IMR-90 (cell line): ENCODE measurements at regions not wholly inside any gene's neighbourhood (a gene's known extent, or its start where the extent isn't known, plus 50 kb on each side); places are given as distances from the start of the nearest gene placed in this dataset.

Experiments
- ATAC-seq: fragments of 200-7000 bp; cut with Tn5 transposase; 2 replicates; pipeline ENCODE4 v1.9.1; 2020; ENCODE audit warnings: low read depth, mild to moderate bottlenecking, moderate library complexity
- BruUV-seq: library from RNA; stranded (reverse); fragments of 400-500 nt; replicated peaks from 2 replicates; lab custom pipeline; 2021; lab: Mats Ljungman, UMichigan
- CTCF ChIA-PET: fragments of 300-600 bp; formaldehyde crosslinking; extraction: SDS; loops from one replicate; lab custom pipeline; 2021; ENCODE audit warnings: antibody characterized with exemption; lab: Yijun Ruan, JAX
- POLR2A ChIA-PET: fragments of 300-600 bp; sonication (Branson Sonifier 250); formaldehyde crosslinking; loops from one replicate; lab custom pipeline; 2022; ENCODE audit warnings: antibody characterized with exemption; ENCODE audit not compliant: unreplicated experiment; lab: Charles Lee
- DNase-seq: peaks from one replicate; pipeline ENCODE4 v3.0.0; 2013
- H2AFZ ChIP-seq: replicated peaks from 2 replicates; pipeline ENCODE3; 2013; ENCODE audit warnings: low read length, mild to moderate bottlenecking; ENCODE audit not compliant: poor library complexity
- H2AK5ac ChIP-seq: 2 replicates; pipeline ENCODE4 v1.6.1; 2013; ENCODE audit warnings: low read depth, low read length, inconsistent platforms
- H2AK9ac ChIP-seq: replicated peaks from 2 replicates; pipeline ENCODE3; 2013; ENCODE audit warnings: mild to moderate bottlenecking, low read depth, low read length, moderate library complexity; ENCODE audit not compliant: poor library complexity
- H2BK120ac ChIP-seq: 2 replicates; pipeline ENCODE4 v1.6.1; 2013; ENCODE audit warnings: low read depth, low read length, inconsistent platforms
- H2BK15ac ChIP-seq: 3 replicates; pipeline ENCODE4 v1.6.1; 2013; ENCODE audit warnings: low read depth, low read length, inconsistent platforms
- H2BK20ac ChIP-seq: 2 replicates; pipeline ENCODE4 v1.6.1; 2013; ENCODE audit warnings: low read depth, mild to moderate bottlenecking, inconsistent platforms, low read length, moderate library complexity
- H2BK5ac ChIP-seq: 2 replicates; pipeline ENCODE4 v1.6.1; 2013; ENCODE audit warnings: mild to moderate bottlenecking, low read depth, low read length, inconsistent platforms; ENCODE audit not compliant: poor library complexity, severe bottlenecking
- H3K14ac ChIP-seq: replicated peaks from 2 replicates; pipeline ENCODE4 v1.6.1; 2013; ENCODE audit warnings: low read depth, low read length, inconsistent platforms
- H3K18ac ChIP-seq: 2 replicates; pipeline ENCODE4 v1.6.1; 2013; ENCODE audit warnings: low read depth, low read length, control low read depth
- H3K23ac ChIP-seq: 2 replicates; pipeline ENCODE4 v1.6.1; 2013; ENCODE audit warnings: low read depth, low read length, inconsistent platforms
- H3K27ac ChIP-seq: 2 replicates; pipeline ENCODE4 v1.5.1; 2013; ENCODE audit warnings: mild to moderate bottlenecking, control low read depth, low read length; ENCODE audit not compliant: insufficient read depth
- H3K27me3 ChIP-seq: 2 replicates; pipeline ENCODE4 v1.6.1; 2013; ENCODE audit warnings: low read length; ENCODE audit not compliant: control insufficient read depth, insufficient read depth
- H3K36me3 ChIP-seq: 2 replicates; pipeline ENCODE4 v1.6.1; 2013; ENCODE audit warnings: low read length, mixed read lengths; ENCODE audit not compliant: control insufficient read depth, insufficient read depth
- H3K4ac ChIP-seq: 2 replicates; pipeline ENCODE4 v1.6.1; 2013; ENCODE audit warnings: low read depth, low read length, inconsistent platforms
- H3K4me1 ChIP-seq: 2 replicates; pipeline ENCODE4 v1.6.1; 2013; ENCODE audit warnings: low read length, mixed read lengths; ENCODE audit not compliant: control insufficient read depth, insufficient read depth
- H3K4me2 ChIP-seq: 2 replicates; pipeline ENCODE4 v1.6.1; 2013; ENCODE audit warnings: low read depth, mild to moderate bottlenecking, control low read depth, low read length, moderate library complexity
- H3K4me3 ChIP-seq: 2 replicates; pipeline ENCODE4 v1.5.1; 2013; ENCODE audit warnings: low read depth, mild to moderate bottlenecking, control low read depth, low read length, moderate library complexity; ENCODE audit not compliant: insufficient read depth
- H3K56ac ChIP-seq: 2 replicates; pipeline ENCODE4 v1.6.1; 2013; ENCODE audit warnings: low read length, inconsistent platforms; ENCODE audit not compliant: insufficient read depth; ENCODE audit errors: extremely low read depth
- H3K79me1 ChIP-seq, 2 experiments: 2 replicates each; pipeline ENCODE4 v1.6.1; 2013; ENCODE audit warnings: low read length in 2 of 2, inconsistent platforms in 1 of 2, low read depth in 1 of 2
- H3K9ac ChIP-seq: 2 replicates; pipeline ENCODE4 v1.6.1; 2013; ENCODE audit warnings: low read depth, low read length, control low read depth
- H3K9me1 ChIP-seq: 2 replicates; pipeline ENCODE4 v1.6.1; 2013; ENCODE audit warnings: low read length, inconsistent platforms; ENCODE audit not compliant: insufficient read depth
- H3K9me3 ChIP-seq: 2 replicates; pipeline ENCODE4 v1.6.1; 2013; ENCODE audit warnings: low read length; ENCODE audit not compliant: control insufficient read depth, insufficient read depth
- H4K20me1 ChIP-seq: 2 replicates; pipeline ENCODE4 v1.6.1; 2013; ENCODE audit warnings: low read length, inconsistent platforms; ENCODE audit not compliant: insufficient read depth
- H4K5ac ChIP-seq: 2 replicates; pipeline ENCODE4 v1.6.1; 2013; ENCODE audit warnings: mild to moderate bottlenecking, low read depth, low read length, control low read depth
- H4K8ac ChIP-seq, 2 experiments: 2 replicates each; pipeline ENCODE4 v1.6.1; 2013; ENCODE audit warnings: low read depth in 2 of 2, low read length in 2 of 2, control low read depth in 1 of 2, inconsistent platforms in 1 of 2
- H4K91ac ChIP-seq: 2 replicates; pipeline ENCODE4 v1.6.1; 2013; ENCODE audit warnings: low read depth, low read length, inconsistent platforms; ENCODE audit not compliant: insufficient read depth
- BHLHE40 ChIP-seq: fragments of 150-350 bp; IDR thresholded peaks from 2 replicates; pipeline ENCODE4 v1.6.1; 2016; ENCODE audit warnings: mild to moderate bottlenecking, low read depth, low read length
- CEBPB ChIP-seq: IDR thresholded peaks from 2 replicates; pipeline ENCODE4 v1.6.1; 2012; ENCODE audit warnings: low read depth, low read length, improper control_type of control experiment
- MAFK ChIP-seq: IDR thresholded peaks from 2 replicates; pipeline ENCODE4 v1.6.1; 2012; ENCODE audit warnings: low read depth, low read length, improper control_type of control experiment
- POLR2A ChIP-seq: IDR thresholded peaks from 2 replicates; pipeline ENCODE4 v1.6.1; 2012; ENCODE audit warnings: mild to moderate bottlenecking, low read depth, low read length
- WGBS, 2 experiments: methylation state at CpG; one replicate each; pipeline versions ENCODE4 v1.1.5 to v1.1.7; 2013; ENCODE audit warnings: missing lambda C conversion rate in 2 of 2; ENCODE audit not compliant: insufficient read length in 1 of 2; ENCODE audit errors: extremely low coverage in 2 of 2; 5-methylcytosine and 5-hydroxymethylcytosine counted together
- dilution Hi-C: fragments of 300-500 bp; cut with HindIII; formaldehyde crosslinking; loops from one replicate; pipeline ENCODE4 v1.14.3; 2018; ENCODE audit warnings: low sequenced_read_pairs; ENCODE audit not compliant: unreplicated experiment
- in situ Hi-C: fragments of 300-500 bp; cut with MboI; formaldehyde crosslinking; loops from 3 replicates; pipeline ENCODE4 v1.14.3; 2019; ENCODE audit warnings: low sequenced_read_pairs, inconsistent platforms, mixed read lengths
- intact Hi-C: fragments of 100-400 bp; cut with micrococcal nuclease; formaldehyde crosslinking; loops from 2 replicates; pipeline ENCODE4 v1.10.0; 2022
- TF ChIP-seq, protein P1 (sequence below): conservative IDR thresholded peaks from 2 replicates; pipeline ENCODE4 v1.5.1; 2012; ENCODE audit warnings: mild to moderate bottlenecking, low read depth, low read length, improper control_type of control experiment

DNA sequence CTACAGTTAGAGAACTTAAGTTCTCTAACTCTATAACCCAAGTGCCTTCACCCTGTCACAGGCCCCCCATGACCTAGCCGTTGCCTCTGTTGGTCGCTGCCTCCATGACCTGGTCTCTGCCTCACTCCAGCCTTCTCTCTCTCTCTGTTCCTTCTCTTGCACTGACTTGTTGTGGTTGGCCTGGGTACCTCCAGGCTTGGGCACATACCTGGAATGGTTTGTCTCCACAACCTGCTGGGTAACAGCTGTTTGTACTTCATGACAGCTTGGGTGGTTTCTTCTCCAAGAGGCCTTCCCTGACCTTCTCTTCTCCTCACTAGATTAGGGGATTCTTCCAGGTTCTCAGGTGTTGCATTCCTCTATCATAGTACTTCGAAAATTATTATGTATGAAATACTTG is 371.6 kb upstream of the USP24 start:
- DNase-seq (no peak), ATAC-seq (no peak)
- BruUV-seq, result no TSS peak
- H2BK5ac ChIP-seq, result no peak overlapping the region
- TF ChIP-seq, protein P1, sequence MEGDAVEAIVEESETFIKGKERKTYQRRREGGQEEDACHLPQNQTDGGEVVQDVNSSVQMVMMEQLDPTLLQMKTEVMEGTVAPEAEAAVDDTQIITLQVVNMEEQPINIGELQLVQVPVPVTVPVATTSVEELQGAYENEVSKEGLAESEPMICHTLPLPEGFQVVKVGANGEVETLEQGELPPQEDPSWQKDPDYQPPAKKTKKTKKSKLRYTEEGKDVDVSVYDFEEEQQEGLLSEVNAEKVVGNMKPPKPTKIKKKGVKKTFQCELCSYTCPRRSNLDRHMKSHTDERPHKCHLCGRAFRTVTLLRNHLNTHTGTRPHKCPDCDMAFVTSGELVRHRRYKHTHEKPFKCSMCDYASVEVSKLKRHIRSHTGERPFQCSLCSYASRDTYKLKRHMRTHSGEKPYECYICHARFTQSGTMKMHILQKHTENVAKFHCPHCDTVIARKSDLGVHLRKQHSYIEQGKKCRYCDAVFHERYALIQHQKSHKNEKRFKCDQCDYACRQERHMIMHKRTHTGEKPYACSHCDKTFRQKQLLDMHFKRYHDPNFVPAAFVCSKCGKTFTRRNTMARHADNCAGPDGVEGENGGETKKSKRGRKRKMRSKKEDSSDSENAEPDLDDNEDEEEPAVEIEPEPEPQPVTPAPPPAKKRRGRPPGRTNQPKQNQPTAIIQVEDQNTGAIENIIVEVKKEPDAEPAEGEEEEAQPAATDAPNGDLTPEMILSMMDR, result no peak
- no peak for TF ChIP-seq POLR2A
- no peak for TF ChIP-seq CEBPB
- no peak for TF ChIP-seq MAFK
- no peak for TF ChIP-seq BHLHE40
- no peak overlapping the region for H2AK9ac ChIP-seq
- H3K9me1 ChIP-seq, result peaks cover 7% of the 10 kb centered on the region; the same call in 1 of the 2 replicates
- no peak overlapping the region for H3K14ac ChIP-seq
- H2AFZ ChIP-seq, result no peak overlapping the region
- H4K8ac ChIP-seq, result peak overlapping the region in 1 of 2 experiments; percentile 13; a peak in 1 of 4 replicates
- H3K27me3 ChIP-seq, result no peaks in the 10 kb centered on the region
- in situ Hi-C loops, result no loop called here
- H3K18ac ChIP-seq, result peak overlapping the region; percentile 92
- H2BK20ac ChIP-seq, result peak overlapping the region; percentile 35; the same call in 1 of the 2 replicates
- peaks cover 7% of the 10 kb centered on the region for H3K4me1 ChIP-seq
- POLR2A ChIA-PET, result no interaction called here
- no peaks in the 10 kb centered on the region for H3K36me3 ChIP-seq
- H4K91ac ChIP-seq, result peak overlapping the region; percentile 61
- H4K5ac ChIP-seq, result peak overlapping the region; percentile 69
- H2AK5ac ChIP-seq, result peak overlapping the region; percentile 30; the same call in 1 of the 2 replicates
- H3K9ac ChIP-seq, result no peak overlapping the region
- H2BK120ac ChIP-seq, result peak overlapping the region; percentile 8; the same call in 1 of the 2 replicates
- dilution Hi-C loops, result no loop called here
- H2BK15ac ChIP-seq, result 0 out of 3 replicates have a peak overlapping the region, but pooled peaks have one; percentile 42
- H3K56ac ChIP-seq, result no peak overlapping the region
- no peaks in the 10 kb centered on the region for H4K20me1 ChIP-seq
- no peaks in the 10 kb centered on the region for H3K9me3 ChIP-seq
- no peak overlapping the region for H3K27ac ChIP-seq
- intact Hi-C loops, result no loop called here
- H3K23ac ChIP-seq, result no peak overlapping the region
- no peaks in the 10 kb centered on the region for H3K79me1 ChIP-seq
- no peak overlapping the region for H3K4me3 ChIP-seq
- CTCF ChIA-PET, result interaction anchor here (0.6 to 1.1 kb wide), 2 partner anchors 262 to 402 kb away, joined by 3 read pairs; no protein-coding TSS in a partner anchor
- WGBS, 2 experiments, result 100% methylated on average over 1 of the region's 3 CpGs; no CpG with 5 or more reads in 1 of the 2 experiments
- H3K4ac ChIP-seq, result peak overlapping the region; percentile 45
- no peak overlapping the region for H3K4me2 ChIP-seq
